Mammary epithelial cell (primary cell): ENCODE measurements at regions not wholly inside any gene's neighbourhood (a gene's known extent, or its start where the extent isn't known, plus 50 kb on each side); places are given as distances from the start of the nearest gene placed in this dataset.
A peak's percentile ranks its signal among the peaks of the same experiment; 100 is the strongest.

ENCODE experiments used
- CTCF ChIP-seq, 2 donors: IDR thresholded peaks in 1 of 2; conservative IDR thresholded peaks in 1 of 2; 2 replicates each; pipeline ENCODE4 v1.5.1; 2011 to 2012; ENCODE audit warnings: inconsistent platforms in 2 of 2, low read length in 2 of 2, mild to moderate bottlenecking in 2 of 2, control low read depth in 1 of 2, low read depth in 1 of 2; ENCODE audit not compliant: insufficient read depth in 1 of 2; ENCODE audit errors: extremely low read depth in 1 of 2
- EZH2 ChIP-seq: IDR thresholded peaks from 2 replicates; pipeline ENCODE4 v1.6.1; 2012; ENCODE audit warnings: low read length, inconsistent platforms, borderline replicate concordance

GRCh38 chr15:35293353-35294130 lies 208.4 kb upstream of the NANOGP8 start:
- TF ChIP-seq CTCF (conservative IDR thresholded peaks at IDR 0.05 in 1 of 2, IDR thresholded peaks at IDR 0.05 in 1 of 2; ENCODE audit: extremely low read depth in 1 of 2, insufficient read depth in 1 of 2, low read depth in 1 of 2, low read length in 2 of 2) = peak; percentile 7 to 28
- TF ChIP-seq EZH2 = no peak
